Liver (tissue), 8 donors: ENCODE measurements at regions not wholly inside any gene's neighbourhood (a gene's known extent, or its start where the extent isn't known, plus 50 kb on each side); places are given as distances from the start of the nearest gene placed in this dataset.

ENCODE experiments used
- DNase-seq: peaks from one replicate; pipeline ENCODE4 v3.0.0-alpha.2; 2017; ENCODE audit warnings: low spot score
- H3K27ac ChIP-seq, 2 donors: one replicate each; pipeline ENCODE4 v1.7.0; 2013; ENCODE audit warnings: inconsistent platforms in 2 of 2, low read length in 2 of 2, control low read depth in 1 of 2, low read depth in 1 of 2, mild to moderate bottlenecking in 1 of 2
- H3K27me3 ChIP-seq, 4 donors: one replicate each; pipeline versions ENCODE4 v1.6.1 to v1.7.0; 2013; ENCODE audit warnings: low read length in 3 of 4, inconsistent platforms in 1 of 4, mild to moderate bottlenecking in 1 of 4, moderate library complexity in 1 of 4; ENCODE audit not compliant: control insufficient read depth in 4 of 4, insufficient read depth in 4 of 4
- H3K36me3 ChIP-seq, 4 donors: one replicate each; pipeline versions ENCODE4 v1.6.1 to v1.7.0; 2013; ENCODE audit warnings: low read length in 3 of 4, mild to moderate bottlenecking in 3 of 4, low read depth in 1 of 4, moderate library complexity in 1 of 4; ENCODE audit not compliant: control insufficient read depth in 4 of 4, insufficient read depth in 3 of 4
- H3K4me1 ChIP-seq, 4 donors: one replicate each; pipeline versions ENCODE4 v1.6.1 to v1.7.0; 2013; ENCODE audit warnings: low read length in 3 of 4, mild to moderate bottlenecking in 3 of 4, moderate library complexity in 1 of 4; ENCODE audit not compliant: control insufficient read depth in 4 of 4, insufficient read depth in 4 of 4
- H3K4me3 ChIP-seq, 3 donors: one replicate each; pipeline versions ENCODE4 v1.6.1 to v1.7.0; 2013; ENCODE audit warnings: low read length in 3 of 3, control low read depth in 1 of 3, low read depth in 1 of 3, mild to moderate bottlenecking in 1 of 3
- H3K9ac ChIP-seq, 2 donors: one replicate each; pipeline ENCODE4 v1.7.0; 2013; ENCODE audit warnings: low read length in 2 of 2, mild to moderate bottlenecking in 2 of 2, moderate library complexity in 2 of 2, control low read depth in 1 of 2, low read depth in 1 of 2
- H3K9me3 ChIP-seq, 4 donors: one replicate each; pipeline versions ENCODE4 v1.6.1 to v1.7.0; 2013; ENCODE audit warnings: low read length in 3 of 4; ENCODE audit not compliant: control insufficient read depth in 4 of 4
- ATF3 ChIP-seq: IDR thresholded peaks from 2 replicates; pipeline ENCODE4 v1.6.1; 2016; ENCODE audit warnings: antibody characterized with exemption
- CTCF ChIP-seq: fragments of 150-350 bp; IDR thresholded peaks from 2 replicates; pipeline ENCODE4 v1.5.1; 2017; ENCODE audit warnings: improper control_type of control experiment, low read depth, low read length; ENCODE audit not compliant: missing input control
- EGR1 ChIP-seq, 2 donors: IDR thresholded peaks; 2 replicates each; pipeline ENCODE4 v1.6.1; 2016 to 2018; ENCODE audit warnings: antibody characterized with exemption in 2 of 2, low read depth in 2 of 2
- FOXA1 ChIP-seq: IDR thresholded peaks from 2 replicates; pipeline ENCODE4 v1.6.1; 2016; ENCODE audit warnings: antibody characterized with exemption
- FOXA2 ChIP-seq: IDR thresholded peaks from 2 replicates; pipeline ENCODE4 v1.6.1; 2016; ENCODE audit warnings: antibody characterized with exemption
- GABPA ChIP-seq, 2 donors: IDR thresholded peaks in 1 of 2; conservative IDR thresholded peaks in 1 of 2; 2 replicates each; pipeline ENCODE4 v1.6.1; 2016; ENCODE audit warnings: antibody characterized with exemption in 2 of 2, mild to moderate bottlenecking in 1 of 2, moderate library complexity in 1 of 2
- HNF4A ChIP-seq, 2 donors: conservative IDR thresholded peaks; 2 replicates each; pipeline ENCODE4 v1.6.1; 2016; ENCODE audit warnings: antibody characterized with exemption in 2 of 2, mild to moderate bottlenecking in 2 of 2
- HNF4G ChIP-seq: IDR thresholded peaks from 2 replicates; pipeline ENCODE4 v1.6.1; 2016; ENCODE audit warnings: antibody characterized with exemption
- MAX ChIP-seq: IDR thresholded peaks from 2 replicates; pipeline ENCODE4 v1.6.1; 2016; ENCODE audit warnings: antibody characterized with exemption
- RAD21 ChIP-seq, 2 donors: IDR thresholded peaks; 2 replicates each; pipeline ENCODE4 v1.6.1; 2016; ENCODE audit warnings: antibody characterized with exemption in 2 of 2, mild to moderate bottlenecking in 2 of 2
- REST ChIP-seq: IDR thresholded peaks from 2 replicates; pipeline ENCODE4 v1.6.1; 2016; ENCODE audit warnings: antibody characterized with exemption, mild to moderate bottlenecking
- RXRA ChIP-seq, 2 donors: IDR thresholded peaks; 2 replicates each; pipeline ENCODE4 v1.6.1; 2017 to 2018; ENCODE audit warnings: antibody characterized with exemption in 2 of 2, mild to moderate bottlenecking in 1 of 2
- SP1 ChIP-seq: IDR thresholded peaks from 2 replicates; pipeline ENCODE4 v1.6.1; 2018; ENCODE audit warnings: antibody characterized with exemption, mild to moderate bottlenecking
- TAF1 ChIP-seq: conservative IDR thresholded peaks from 2 replicates; pipeline ENCODE4 v1.6.1; 2016; ENCODE audit warnings: antibody characterized with exemption, mild to moderate bottlenecking
- ZBTB33 ChIP-seq: IDR thresholded peaks from 2 replicates; pipeline ENCODE4 v1.6.1; 2016; ENCODE audit warnings: antibody characterized with exemption
- WGBS: extraction: QIAGEN DNeasy Blood & Tissue Kit; methylation state at CpG from one replicate; pipeline ENCODE4 v1.1.7; 2013; 5-methylcytosine and 5-hydroxymethylcytosine counted together
- donor health status: healthy.
- donor health status: healthy.
- donor health status: healthy.
- donor health status: healthy.
- donor health status: healthy.

GRCh38 chr10:120085096-120085796 is 192.7 kb downstream of the SEC23IP start:
- no peak overlapping the region for H3K4me3 ChIP-seq
- H3K27me3 ChIP-seq = peaks cover 0 to 4% (median under 1%) of the 10 kb centered on the region in 4 donors
- H3K27ac ChIP-seq = no peak overlapping the region
- DNase-seq = no peak
- peaks cover 0 to 4% (median 0%) of the 10 kb centered on the region in 4 donors for H3K9me3 ChIP-seq
- H3K9ac ChIP-seq = no peak overlapping the region
- TF ChIP-seq ATF3 (no peak), EGR1 (IDR thresholded peaks at IDR 0.05; ENCODE audit: low read depth in 2 of 2) (no peak), FOXA2 (no peak), HNF4A (conservative IDR thresholded peaks at IDR 0.05) (no peak), GABPA (IDR thresholded peaks at IDR 0.05 in 1 of 2, conservative IDR thresholded peaks at IDR 0.05 in 1 of 2) (no peak), FOXA1 (no peak), REST (no peak), MAX (no peak), SP1 (no peak), RXRA (IDR thresholded peaks at IDR 0.05) (no peak), RAD21 (IDR thresholded peaks at IDR 0.05) (no peak), HNF4G (no peak), TAF1 (no peak), CTCF (no peak)
- no peaks in the 10 kb centered on the region for H3K36me3 ChIP-seq
- H3K4me1 ChIP-seq = no peaks in the 10 kb centered on the region
- whole genome bisulfite sequencing = 55% methylated on average over 5 of the region's 5 CpGs

GRCh38 chr10:120086066-120086465 is 193.5 kb downstream of the SEC23IP start:
- Histone ChIP-seq H3K4me1 (no peaks in the 10 kb centered on the region), H3K27me3 (peaks cover 0 to 3% (median under 1%) of the 10 kb centered on the region in 4 donors), H3K36me3 (no peaks in the 10 kb centered on the region), H3K9ac (no peak overlapping the region), H3K9me3 (peaks cover 0 to 4% (median 0%) of the 10 kb centered on the region in 4 donors), H3K4me3 (no peak overlapping the region), H3K27ac (no peak overlapping the region)
- DNase-seq = no peak
- TF ChIP-seq HNF4A (conservative IDR thresholded peaks at IDR 0.05) (no peak), ATF3 (no peak), CTCF (no peak), GABPA (IDR thresholded peaks at IDR 0.05 in 1 of 2, conservative IDR thresholded peaks at IDR 0.05 in 1 of 2) (no peak), ZBTB33 (no peak), TAF1 (no peak), RAD21 (IDR thresholded peaks at IDR 0.05) (no peak), EGR1 (IDR thresholded peaks at IDR 0.05; ENCODE audit: low read depth in 2 of 2) (no peak), FOXA2 (no peak), MAX (no peak), SP1 (no peak), HNF4G (no peak)
- WGBS = 85% methylated on average over 6 of the region's 6 CpGs
